DOHH2 (cell line): ENCODE measurements at regions not wholly inside any gene's neighbourhood (a gene's known extent, or its start where the extent isn't known, plus 50 kb on each side); places are given as distances from the start of the nearest gene placed in this dataset.

ENCODE experiments used
- H3F3A ChIP-seq: fragments of 200-600 bp; sonication (generic), shearing (Covaris generic); 2 replicates; pipeline ENCODE4 v1.6.0; 2016; ENCODE audit warnings: antibody characterized with exemption, mild to moderate bottlenecking; ENCODE audit not compliant: control insufficient read depth, insufficient read depth
- H3K27ac ChIP-seq: fragments of 200-600 bp; sonication (generic); 2 replicates; pipeline ENCODE4 v1.5.1; 2014; ENCODE audit warnings: low read depth, mild to moderate bottlenecking, low read length, moderate library complexity
- H3K27me3 ChIP-seq: fragments of 200-600 bp; sonication (generic); 2 replicates; pipeline ENCODE4 v1.6.1; 2014; ENCODE audit warnings: mild to moderate bottlenecking, low read length, mixed read lengths; ENCODE audit not compliant: control insufficient read depth
- H3K36me3 ChIP-seq: fragments of 200-600 bp; sonication (generic); 2 replicates; pipeline ENCODE4 v1.6.1; 2014; ENCODE audit warnings: mild to moderate bottlenecking, low read length, moderate library complexity, mixed read lengths; ENCODE audit not compliant: control insufficient read depth
- H3K4me1 ChIP-seq: fragments of 200-600 bp; sonication (generic); 2 replicates; pipeline ENCODE4 v1.6.1; 2014; ENCODE audit warnings: mild to moderate bottlenecking, low read length, mixed read lengths; ENCODE audit not compliant: control insufficient read depth
- H3K4me2 ChIP-seq: fragments of 200-600 bp; sonication (generic); 2 replicates; pipeline ENCODE4 v1.6.0; 2014; ENCODE audit warnings: mild to moderate bottlenecking, low read length, moderate library complexity
- H3K4me3 ChIP-seq: fragments of 200-600 bp; sonication (generic); 2 replicates; pipeline ENCODE4 v1.5.1; 2014; ENCODE audit warnings: mild to moderate bottlenecking, low read length, mixed read lengths
- H3K79me2 ChIP-seq: fragments of 200-600 bp; sonication (generic); 2 replicates; pipeline ENCODE4 v1.6.1; 2014; ENCODE audit warnings: mild to moderate bottlenecking, low read length, mixed read lengths; ENCODE audit not compliant: control insufficient read depth
- H3K9me2 ChIP-seq: fragments of 200-600 bp; sonication (generic); replicated peaks from 2 replicates; pipeline ENCODE4 v1.6.1; 2014; ENCODE audit warnings: mild to moderate bottlenecking, low read length, mixed read lengths; ENCODE audit not compliant: control insufficient read depth
- H3K9me3 ChIP-seq: fragments of 200-600 bp; sonication (generic); 2 replicates; pipeline ENCODE4 v1.6.1; 2014; ENCODE audit warnings: antibody characterized with exemption, low read length, mixed read lengths; ENCODE audit not compliant: control insufficient read depth, insufficient read depth
- H4K20me1 ChIP-seq: fragments of 200-600 bp; sonication (generic); 2 replicates; pipeline ENCODE4 v1.6.0; 2014; ENCODE audit warnings: low read depth, mild to moderate bottlenecking, antibody characterized with exemption, low read length, moderate library complexity; ENCODE audit not compliant: control insufficient read depth, insufficient read depth
- CTCF ChIP-seq: fragments of 200-600 bp; sonication (generic); IDR thresholded peaks from one replicate; pipeline ENCODE4 v1.5.1; 2014; ENCODE audit warnings: antibody characterized with exemption, mild to moderate bottlenecking, low read depth, low read length; ENCODE audit not compliant: poor library complexity, severe bottlenecking
- EZH2phosphoT487 ChIP-seq: fragments of 200-600 bp; sonication (generic); IDR thresholded peaks from 2 replicates; pipeline ENCODE4 v1.6.1; 2017; ENCODE audit warnings: borderline replicate concordance, mild to moderate bottlenecking, antibody characterized with exemption, low read length, moderate library complexity, mixed read lengths

- Histone ChIP-seq H3K4me2 (no peak overlapping the region), H4K20me1 (no peaks in the 10 kb centered on the region), H3F3A (no peaks in the 10 kb centered on the region), H3K79me2 (no peaks in the 10 kb centered on the region), H3K9me3 (no peaks in the 10 kb centered on the region), H3K9me2 (no peaks in the 10 kb centered on the region), H3K27ac (no peak overlapping the region), H3K36me3 (no peaks in the 10 kb centered on the region), H3K27me3 (no peaks in the 10 kb centered on the region), H3K4me1 (no peaks in the 10 kb centered on the region), H3K4me3 (no peak overlapping the region)
- TF ChIP-seq EZH2phosphoT487 (no peak), CTCF (no peak)
Observed at GRCh38 chr4:43345323-43345925, 452.9 kb downstream of the GRXCR1 start.

- Histone ChIP-seq H3K27ac (no peak overlapping the region), H3K9me2 (no peaks in the 10 kb centered on the region), H3K9me3 (no peaks in the 10 kb centered on the region), H3K27me3 (no peaks in the 10 kb centered on the region), H3K4me2 (no peak overlapping the region), H4K20me1 (no peaks in the 10 kb centered on the region), H3K4me3 (no peak overlapping the region), H3F3A (no peaks in the 10 kb centered on the region), H3K79me2 (no peaks in the 10 kb centered on the region), H3K36me3 (no peaks in the 10 kb centered on the region), H3K4me1 (no peaks in the 10 kb centered on the region)
- no peak for TF ChIP-seq EZH2phosphoT487
Observed at GRCh38 chr4:43348591-43348990, 456.1 kb downstream of the GRXCR1 start.

GRCh38 chr4:43351970-43352806 lies 459.7 kb downstream of the GRXCR1 start:
- no peaks in the 10 kb centered on the region for H3F3A ChIP-seq
- H3K4me3 ChIP-seq = no peak overlapping the region
- TF ChIP-seq EZH2phosphoT487 = no peak
- TF ChIP-seq CTCF = no peak
- no peaks in the 10 kb centered on the region for H3K27me3 ChIP-seq
- no peaks in the 10 kb centered on the region for H4K20me1 ChIP-seq
- no peaks in the 10 kb centered on the region for H3K79me2 ChIP-seq
- H3K36me3 ChIP-seq = no peaks in the 10 kb centered on the region
- H3K9me3 ChIP-seq = no peaks in the 10 kb centered on the region
- no peak overlapping the region for H3K4me2 ChIP-seq
- no peak overlapping the region for H3K27ac ChIP-seq
- H3K9me2 ChIP-seq = no peaks in the 10 kb centered on the region
- H3K4me1 ChIP-seq = no peaks in the 10 kb centered on the region

GRCh38 chr4:43352859-43353258 lies 460.3 kb downstream of the GRXCR1 start:
- Histone ChIP-seq H4K20me1 (no peaks in the 10 kb centered on the region), H3K27me3 (no peaks in the 10 kb centered on the region), H3K79me2 (no peaks in the 10 kb centered on the region), H3K4me1 (no peaks in the 10 kb centered on the region), H3K4me3 (no peak overlapping the region), H3K9me2 (no peaks in the 10 kb centered on the region), H3K9me3 (no peaks in the 10 kb centered on the region), H3K27ac (no peak overlapping the region), H3K36me3 (no peaks in the 10 kb centered on the region), H3K4me2 (no peak overlapping the region), H3F3A (no peaks in the 10 kb centered on the region)
- TF ChIP-seq EZH2phosphoT487 (no peak), CTCF (no peak)
